ENCODE measurements at regions not wholly inside any gene's neighbourhood (a gene's known extent, or its start where the extent isn't known, plus 50 kb on each side); places are given as distances from the start of the nearest gene placed in this dataset.

GRCh38 chr2:223114170-223114569 lies 62.2 kb downstream of the KCNE4 start:
- no peak for TF ChIP-seq CTCF (IDR thresholded peaks at IDR 0.05; ENCODE audit: insufficient read depth, low read depth, low read length)
- no peak for TF ChIP-seq EZH2 (IDR thresholded peaks at IDR 0.05; ENCODE audit: insufficient read depth, low read length)
